ENCODE measurements at regions not wholly inside any gene's neighbourhood (a gene's known extent, or its start where the extent isn't known, plus 50 kb on each side); places are given as distances from the start of the nearest gene placed in this dataset.

GRCh38 chr1:203405703-203406438 lies 54.9 kb upstream of the FMOD start:
- DNase-seq = no peak
- intact Hi-C loops (cut with DNase I; ENCODE audit: low total_unique reads) = no loop called here

GRCh38 chr1:203406446-203407045 lies 55.6 kb upstream of the FMOD start:
- intact Hi-C loops (cut with DNase I; ENCODE audit: low total_unique reads) = no loop called here

More at GRCh38 chr1:203405703-203406438, 54.9 kb upstream of the FMOD start:
- TF ChIP-seq POLR2A (IDR thresholded peaks at IDR 0.05) (no peak), CTCF (IDR thresholded peaks at IDR 0.05) (no peak)
- H3K9me3 ChIP-seq = no peaks in the 10 kb centered on the region
- no peak overlapping the region for H3K4me3 ChIP-seq
- peaks cover 14 to 33% of the 10 kb centered on the region in 2 donors for H3K4me1 ChIP-seq
- H3K27ac ChIP-seq = peak overlapping the region; percentile 87 to 94
- H3K36me3 ChIP-seq = no peaks in the 10 kb centered on the region
- no peaks in the 10 kb centered on the region for H3K27me3 ChIP-seq

GRCh38 chr1:203407296-203407695 lies 56.4 kb upstream of the FMOD start:
- no peaks in the 10 kb centered on the region for H3K9me3 ChIP-seq
- H3K4me1 ChIP-seq = peaks cover 14 to 27% of the 10 kb centered on the region in 2 donors
- intact Hi-C loops (cut with DNase I; ENCODE audit: low total_unique reads) = no loop called here
- H3K4me3 ChIP-seq = no peak overlapping the region
- TF ChIP-seq POLR2A (IDR thresholded peaks at IDR 0.05) = no peak
- no peak for TF ChIP-seq CTCF (IDR thresholded peaks at IDR 0.05)
- no peaks in the 10 kb centered on the region for H3K36me3 ChIP-seq
- H3K27ac ChIP-seq = peak overlapping the region; percentile 87 to 94
- no peaks in the 10 kb centered on the region for H3K27me3 ChIP-seq
- DNase-seq = no peak

More at GRCh38 chr1:203406446-203407045, 55.6 kb upstream of the FMOD start:
- DNase-seq = peak; percentile 52 to 69
- peaks cover 14 to 33% of the 10 kb centered on the region in 2 donors for H3K4me1 ChIP-seq
- peak overlapping the region; percentile 87 to 94 for H3K27ac ChIP-seq
- no peaks in the 10 kb centered on the region for H3K9me3 ChIP-seq
- H3K4me3 ChIP-seq = no peak overlapping the region
- H3K27me3 ChIP-seq = no peaks in the 10 kb centered on the region
- TF ChIP-seq POLR2A (IDR thresholded peaks at IDR 0.05) = no peak
- TF ChIP-seq CTCF (IDR thresholded peaks at IDR 0.05) = no peak
- no peaks in the 10 kb centered on the region for H3K36me3 ChIP-seq

- peak; percentile 91 to 92 for DNase-seq
- H3K4me1 ChIP-seq = peaks cover 14 to 26% of the 10 kb centered on the region in 2 donors
- H3K9me3 ChIP-seq = no peaks in the 10 kb centered on the region
- H3K27me3 ChIP-seq = no peaks in the 10 kb centered on the region
- no peak overlapping the region for H3K4me3 ChIP-seq
- TF ChIP-seq CTCF (IDR thresholded peaks at IDR 0.05) (no peak), POLR2A (IDR thresholded peaks at IDR 0.05) (peak in 1 of 2 donors; percentile 43)
- peak overlapping the region; percentile 87 to 94 for H3K27ac ChIP-seq
- intact Hi-C loops (cut with DNase I; ENCODE audit: low total_unique reads) = no loop called here
- H3K36me3 ChIP-seq = no peaks in the 10 kb centered on the region
Observed at GRCh38 chr1:203408486-203409481, 57.9 kb upstream of the FMOD start.

Data from uterus (tissue), 3 donors.